ENCODE measurements at regions not wholly inside any gene's neighbourhood (a gene's known extent, or its start where the extent isn't known, plus 50 kb on each side); places are given as distances from the start of the nearest gene placed in this dataset.

DNA sequence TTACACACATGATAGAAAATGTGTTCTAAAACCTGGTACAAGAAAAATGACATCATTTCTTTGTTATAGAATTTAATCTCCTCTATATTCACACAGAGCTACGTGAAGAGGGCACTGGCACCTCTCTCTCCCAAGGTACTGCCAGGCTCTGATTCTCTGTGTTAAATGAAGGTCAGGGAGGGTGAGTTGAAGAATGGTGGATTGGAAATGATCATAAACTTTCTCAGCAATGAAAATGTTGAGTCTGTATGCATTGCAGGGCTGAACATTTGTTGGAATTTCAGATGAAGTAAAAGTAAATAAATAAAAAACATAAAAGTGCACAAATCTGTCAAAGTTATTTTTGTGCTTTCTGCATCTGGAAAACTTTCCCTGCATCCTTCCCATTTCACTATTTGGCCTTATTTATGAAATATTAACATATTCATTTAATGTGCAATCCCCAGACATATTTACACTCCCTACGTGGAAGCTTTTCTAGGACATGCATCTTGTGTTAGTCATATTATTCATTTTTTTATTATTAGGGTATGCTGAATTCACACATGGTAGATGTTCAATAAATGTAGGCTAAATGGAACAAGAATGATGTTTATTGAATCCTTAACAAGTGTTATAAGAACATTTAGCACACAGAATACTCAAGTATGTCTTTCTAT lies 810.3 kb upstream of the CDH8 start:
- intact Hi-C loops (cut with DNase I) = no loop called here
- ATAC-seq (no peak), DNase-seq (no peak)
- WGBS, 4 donors = 62 to 70% (median 67%) methylated on average over 2 of the region's 2 CpGs
- peaks cover 0 to 4% (median 0%) of the 10 kb centered on the region in 12 donors for H3K9me3 ChIP-seq
- H3K27ac ChIP-seq = no peak overlapping the region
- no peak overlapping the region for H3K4me3 ChIP-seq
- TF ChIP-seq, protein P1, sequence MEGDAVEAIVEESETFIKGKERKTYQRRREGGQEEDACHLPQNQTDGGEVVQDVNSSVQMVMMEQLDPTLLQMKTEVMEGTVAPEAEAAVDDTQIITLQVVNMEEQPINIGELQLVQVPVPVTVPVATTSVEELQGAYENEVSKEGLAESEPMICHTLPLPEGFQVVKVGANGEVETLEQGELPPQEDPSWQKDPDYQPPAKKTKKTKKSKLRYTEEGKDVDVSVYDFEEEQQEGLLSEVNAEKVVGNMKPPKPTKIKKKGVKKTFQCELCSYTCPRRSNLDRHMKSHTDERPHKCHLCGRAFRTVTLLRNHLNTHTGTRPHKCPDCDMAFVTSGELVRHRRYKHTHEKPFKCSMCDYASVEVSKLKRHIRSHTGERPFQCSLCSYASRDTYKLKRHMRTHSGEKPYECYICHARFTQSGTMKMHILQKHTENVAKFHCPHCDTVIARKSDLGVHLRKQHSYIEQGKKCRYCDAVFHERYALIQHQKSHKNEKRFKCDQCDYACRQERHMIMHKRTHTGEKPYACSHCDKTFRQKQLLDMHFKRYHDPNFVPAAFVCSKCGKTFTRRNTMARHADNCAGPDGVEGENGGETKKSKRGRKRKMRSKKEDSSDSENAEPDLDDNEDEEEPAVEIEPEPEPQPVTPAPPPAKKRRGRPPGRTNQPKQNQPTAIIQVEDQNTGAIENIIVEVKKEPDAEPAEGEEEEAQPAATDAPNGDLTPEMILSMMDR (IDR thresholded peaks at IDR 0.05) = no peak
- TF ChIP-seq POLR2A (IDR thresholded peaks at IDR 0.05) = no peak
- no peaks in the 10 kb centered on the region for H3K4me1 ChIP-seq
- no peaks in the 10 kb centered on the region for H3K27me3 ChIP-seq
- H3K36me3 ChIP-seq = no peaks in the 10 kb centered on the region

- Histone ChIP-seq H3K27me3 (no peaks in the 10 kb centered on the region), H3K27ac (no peak overlapping the region), H3K4me3 (no peak overlapping the region), H3K36me3 (no peaks in the 10 kb centered on the region), H3K4me1 (no peaks in the 10 kb centered on the region), H3K9me3 (no peaks in the 10 kb centered on the region)
- intact Hi-C loops (cut with DNase I) = no loop called here
- DNase-seq = no peak
- ATAC-seq = no peak
- 71 to 82% (median 74%) methylated on average over 4 of the region's 4 CpGs for WGBS, 4 donors
- TF ChIP-seq, protein P1 (IDR thresholded peaks at IDR 0.05) = no peak
- TF ChIP-seq POLR2A (IDR thresholded peaks at IDR 0.05) = no peak
Measured at GRCh38 chr16:62832214-62832613, 796.0 kb upstream of the CDH8 start.

DNA sequence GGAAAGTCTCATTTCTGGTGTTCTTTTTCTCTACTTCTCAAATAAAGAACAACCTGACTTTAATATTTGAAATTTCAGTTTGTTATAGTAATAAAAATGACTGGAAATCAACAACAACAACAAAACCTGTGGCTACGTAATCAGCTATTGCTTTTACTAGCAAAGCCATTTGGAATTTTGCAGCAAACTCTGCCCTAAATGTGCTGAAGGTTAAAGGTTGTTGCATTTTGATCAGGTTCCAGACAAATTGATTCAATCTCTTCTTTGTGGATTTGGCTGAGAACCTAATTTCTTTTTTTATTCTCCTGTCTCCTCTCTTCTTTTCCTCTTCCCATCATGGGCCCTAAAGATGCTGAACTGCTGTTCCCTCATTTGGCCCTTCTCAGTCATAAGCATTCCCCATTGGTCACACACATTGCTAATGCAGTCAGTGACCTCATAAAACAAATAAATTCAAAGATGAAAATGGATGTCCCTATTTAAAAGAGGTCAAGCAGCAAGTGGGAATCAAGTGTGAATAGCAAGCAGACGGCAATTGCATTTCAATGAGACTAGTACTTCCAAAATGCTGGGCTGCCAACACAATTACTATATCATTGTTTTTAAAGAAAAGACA lies 795.1 kb upstream of the CDH8 start:
- H3K4me3 ChIP-seq = no peak overlapping the region
- no peaks in the 10 kb centered on the region for H3K9me3 ChIP-seq
- TF ChIP-seq POLR2A (IDR thresholded peaks at IDR 0.05) = no peak
- TF ChIP-seq, protein P1 (IDR thresholded peaks at IDR 0.05) = no peak
- no peaks in the 10 kb centered on the region for H3K36me3 ChIP-seq
- ATAC-seq = no peak
- H3K4me1 ChIP-seq = no peaks in the 10 kb centered on the region
- intact Hi-C loops (cut with DNase I) = no loop called here
- no peaks in the 10 kb centered on the region for H3K27me3 ChIP-seq
- no peak overlapping the region for H3K27ac ChIP-seq
- 82 to 88% (median 84%) methylated on average over 2 of the region's 2 CpGs for WGBS, 4 donors
- no peak for DNase-seq

GRCh38 chr16:62829607-62830006 lies 793.4 kb upstream of the CDH8 start:
- ATAC-seq (no peak), DNase-seq (no peak)
- Histone ChIP-seq H3K4me1 (no peaks in the 10 kb centered on the region), H3K9me3 (no peaks in the 10 kb centered on the region), H3K36me3 (no peaks in the 10 kb centered on the region), H3K4me3 (no peak overlapping the region), H3K27ac (no peak overlapping the region), H3K27me3 (no peaks in the 10 kb centered on the region)
- WGBS, 4 donors = 47 to 54% (median 50%) methylated on average over 3 of the region's 3 CpGs
- intact Hi-C loops (cut with DNase I) = no loop called here
- no peak for TF ChIP-seq POLR2A (IDR thresholded peaks at IDR 0.05)
- TF ChIP-seq, protein P1 (IDR thresholded peaks at IDR 0.05) = no peak
